A673 (cell line): ENCODE measurements at regions not wholly inside any gene's neighbourhood (a gene's known extent, or its start where the extent isn't known, plus 50 kb on each side); places are given as distances from the start of the nearest gene placed in this dataset.

Experiments used
- CTCF ChIP-seq: fragments of 300-800, 200-600 bp; sonication (generic); conservative IDR thresholded peaks from 2 replicates; pipeline ENCODE4 v1.5.1; 2017; ENCODE audit warnings: low read depth, mild to moderate bottlenecking, antibody characterized with exemption, low read length, moderate library complexity, mixed read lengths
- EZH2 ChIP-seq: fragments of 200-600 bp; sonication (generic); IDR thresholded peaks from 2 replicates; pipeline ENCODE4 v1.6.1; 2017; ENCODE audit warnings: borderline replicate concordance, low read depth, mild to moderate bottlenecking, mixed read lengths, antibody characterized with exemption, low read length; ENCODE audit not compliant: poor library complexity, severe bottlenecking

- no peak for TF ChIP-seq EZH2
- no peak for TF ChIP-seq CTCF
Measured at GRCh38 chr17:31745964-31746600, 113.0 kb downstream of the COPRS start.
